Keratinocyte (primary cell): ENCODE measurements at regions not wholly inside any gene's neighbourhood (a gene's known extent, or its start where the extent isn't known, plus 50 kb on each side); places are given as distances from the start of the nearest gene placed in this dataset.

Experiments used
- EZH2 ChIP-seq: IDR thresholded peaks from one replicate; pipeline ENCODE4 v1.6.1; 2012; ENCODE audit warnings: inconsistent platforms, mild to moderate bottlenecking, low read length, moderate library complexity
- TF ChIP-seq, protein P1 (sequence below), 3 experiments: IDR thresholded peaks in 1 of 3; conservative IDR thresholded peaks in 1 of 3; optimal IDR thresholded peaks in 1 of 3; 2 replicates in 2 of 3; 3 replicates in 1 of 3; pipeline versions ENCODE3 to v1.5.1; 2011; ENCODE audit warnings: low read length in 3 of 3, mild to moderate bottlenecking in 3 of 3, moderate library complexity in 2 of 3, control low read depth in 1 of 3, inconsistent platforms in 1 of 3; ENCODE audit not compliant: insufficient read depth in 2 of 3; ENCODE audit errors: extremely low read depth in 1 of 3

- TF ChIP-seq, protein P1, sequence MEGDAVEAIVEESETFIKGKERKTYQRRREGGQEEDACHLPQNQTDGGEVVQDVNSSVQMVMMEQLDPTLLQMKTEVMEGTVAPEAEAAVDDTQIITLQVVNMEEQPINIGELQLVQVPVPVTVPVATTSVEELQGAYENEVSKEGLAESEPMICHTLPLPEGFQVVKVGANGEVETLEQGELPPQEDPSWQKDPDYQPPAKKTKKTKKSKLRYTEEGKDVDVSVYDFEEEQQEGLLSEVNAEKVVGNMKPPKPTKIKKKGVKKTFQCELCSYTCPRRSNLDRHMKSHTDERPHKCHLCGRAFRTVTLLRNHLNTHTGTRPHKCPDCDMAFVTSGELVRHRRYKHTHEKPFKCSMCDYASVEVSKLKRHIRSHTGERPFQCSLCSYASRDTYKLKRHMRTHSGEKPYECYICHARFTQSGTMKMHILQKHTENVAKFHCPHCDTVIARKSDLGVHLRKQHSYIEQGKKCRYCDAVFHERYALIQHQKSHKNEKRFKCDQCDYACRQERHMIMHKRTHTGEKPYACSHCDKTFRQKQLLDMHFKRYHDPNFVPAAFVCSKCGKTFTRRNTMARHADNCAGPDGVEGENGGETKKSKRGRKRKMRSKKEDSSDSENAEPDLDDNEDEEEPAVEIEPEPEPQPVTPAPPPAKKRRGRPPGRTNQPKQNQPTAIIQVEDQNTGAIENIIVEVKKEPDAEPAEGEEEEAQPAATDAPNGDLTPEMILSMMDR (optimal IDR thresholded peaks at IDR 0.05 in 1 of 3, IDR thresholded peaks at IDR 0.05 in 1 of 3, conservative IDR thresholded peaks at IDR 0.05 in 1 of 3; ENCODE audit: extremely low read depth in 1 of 3, insufficient read depth in 2 of 3, low read length in 3 of 3) = no peak
- TF ChIP-seq EZH2 = no peak
Measured at GRCh38 chr12:3990501-3991280, 117.5 kb upstream of the PARP11 start.
